Embryonic facial prominence (tissue), 1 donor: ENCODE measurements at regions not wholly inside any gene's neighbourhood (a gene's known extent, or its start where the extent isn't known, plus 50 kb on each side); places are given as distances from the start of the nearest gene placed in this dataset.

ENCODE experiments used
- DNase-seq: peaks from one replicate; pipeline ENCODE4 v3.0.0-alpha.2; 2016; ENCODE audit errors: extremely low spot score

- no peak for DNase-seq
These were observed 630.0 kb upstream of the GRM3 start for GRCh38 chr7:86013662-86014061.

- DNase-seq = no peak
These were observed 630.7 kb upstream of the GRM3 start for GRCh38 chr7:86012971-86013370.

GRCh38 chr7:86008898-86009297 is 634.8 kb upstream of the GRM3 start:
- no peak for DNase-seq

GRCh38 chr7:86006909-86007308 is 636.8 kb upstream of the GRM3 start:
- DNase-seq = no peak

GRCh38 chr7:86002858-86003257 is 640.9 kb upstream of the GRM3 start:
- no peak for DNase-seq

GRCh38 chr7:85997515-85997914 is 646.2 kb upstream of the GRM3 start:
- DNase-seq = no peak

GRCh38 chr7:85995101-85995500 is 648.6 kb upstream of the GRM3 start:
- DNase-seq = no peak

GRCh38 chr7:85980740-85981139 is 663.0 kb upstream of the GRM3 start:
- no peak for DNase-seq

GRCh38 chr7:85974176-85974575 is 669.5 kb upstream of the GRM3 start:
- no peak for DNase-seq

GRCh38 chr7:85972504-85973141 is 671.1 kb upstream of the GRM3 start:
- no peak for DNase-seq

GRCh38 chr7:85954961-85955360 is 688.7 kb upstream of the GRM3 start:
- no peak for DNase-seq

- no peak for DNase-seq
These were observed 692.8 kb upstream of the GRM3 start for GRCh38 chr7:85950871-85951270.

GRCh38 chr7:85950418-85950817 is 693.3 kb upstream of the GRM3 start:
- DNase-seq = no peak

- no peak for DNase-seq
These were observed 695.9 kb upstream of the GRM3 start for GRCh38 chr7:85947767-85948166.

GRCh38 chr7:85940798-85941197 is 702.9 kb upstream of the GRM3 start:
- DNase-seq = no peak

GRCh38 chr7:85931919-85932318 is 711.8 kb upstream of the GRM3 start:
- no peak for DNase-seq

GRCh38 chr7:85928500-85928899 is 715.2 kb upstream of the GRM3 start:
- no peak for DNase-seq

- no peak for DNase-seq
These were observed 716.5 kb upstream of the GRM3 start for GRCh38 chr7:85927226-85927625.

- no peak for DNase-seq
These were observed 719.6 kb upstream of the GRM3 start for GRCh38 chr7:85924062-85924461.

- no peak for DNase-seq
These were observed 727.7 kb upstream of the GRM3 start for GRCh38 chr7:85916016-85916415.

GRCh38 chr7:85914437-85914836 is 727.6 kb upstream of the SEMA3D start:
- no peak for DNase-seq

- no peak for DNase-seq
These were observed 721.2 kb upstream of the SEMA3D start for GRCh38 chr7:85908051-85908450.

GRCh38 chr7:85897967-85898366 is 711.1 kb upstream of the SEMA3D start:
- DNase-seq = no peak

- DNase-seq = no peak
These were observed 709.7 kb upstream of the SEMA3D start for GRCh38 chr7:85896531-85896930.
